NCI-H82 (cell line): ENCODE measurements at regions not wholly inside any gene's neighbourhood (a gene's known extent, or its start where the extent isn't known, plus 50 kb on each side); places are given as distances from the start of the nearest gene placed in this dataset.
"Not testable (repeated sequence)": the region's sequence is repeated elsewhere in the genome, so short reads cannot be mapped to it uniquely, and the experiment has no call there.

Experiments
- DNase-seq: peaks from one replicate; lab custom pipeline; 2025; lab: John Stamatoyannopoulos, UW

DNA sequence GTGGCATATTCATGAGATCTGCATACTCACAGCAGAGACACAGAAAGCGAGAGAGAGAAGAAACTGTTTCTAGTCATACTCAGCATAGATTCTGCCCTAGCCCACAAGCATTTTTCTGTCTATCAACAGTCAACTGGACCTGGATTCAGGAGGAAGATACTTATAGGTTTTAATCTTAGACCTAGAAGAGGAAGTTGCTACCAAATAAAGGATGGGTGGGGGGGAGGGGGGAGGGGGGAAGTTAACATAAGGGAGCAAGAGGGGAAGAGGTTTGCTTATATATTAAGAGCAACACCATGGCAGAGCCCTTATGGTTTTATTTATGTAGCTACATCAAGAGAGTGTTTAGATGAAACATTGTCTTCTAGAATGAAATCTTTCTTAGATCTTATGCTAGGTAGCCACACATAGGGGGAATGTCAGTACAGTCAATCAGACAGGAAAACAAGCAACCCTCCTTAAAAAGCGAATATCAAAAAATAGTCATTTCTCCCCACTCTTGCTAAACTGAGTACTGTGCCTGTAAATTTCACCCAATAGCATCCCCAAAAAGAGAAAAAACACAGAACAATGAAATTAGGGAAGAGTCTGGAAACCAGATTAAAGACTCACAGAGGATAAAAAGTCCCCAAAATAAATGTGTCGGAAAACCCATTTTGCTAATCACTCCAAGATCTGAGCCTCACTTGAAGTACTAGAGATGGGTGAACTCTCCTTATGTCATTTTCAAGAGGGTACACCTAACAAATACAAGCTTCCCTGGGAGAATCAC, 192.7 kb upstream of the NR4A3 start:
- no peak for DNase-seq

DNA sequence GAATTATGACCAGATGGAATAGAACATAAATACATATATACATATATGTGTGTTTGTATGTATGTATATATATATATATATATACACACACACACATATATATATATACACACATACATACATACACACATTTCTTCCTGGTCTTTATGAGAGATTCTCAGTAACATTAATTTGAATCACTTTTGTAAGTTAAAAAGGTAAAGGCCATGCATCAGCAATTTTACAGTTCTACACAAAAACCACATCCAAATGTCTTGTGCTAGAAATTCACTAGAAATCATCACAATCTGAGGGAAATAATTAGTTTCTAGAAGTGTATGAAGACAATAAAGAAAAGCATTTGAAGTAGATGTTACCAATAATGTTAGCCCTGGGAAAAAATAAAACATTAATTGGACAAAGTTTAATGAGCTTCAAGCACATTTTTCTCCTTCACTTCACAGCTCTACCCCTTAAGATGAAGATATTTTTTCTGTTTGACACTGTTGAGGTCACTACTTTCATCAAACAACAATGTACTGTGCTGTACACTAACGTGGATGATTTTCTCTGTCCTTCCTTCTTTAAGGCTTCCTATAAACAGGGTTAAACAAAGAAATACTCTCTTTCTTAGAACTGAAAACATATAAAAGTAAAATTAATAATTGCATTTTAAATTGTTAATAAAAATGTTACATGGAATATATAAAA, 189.2 kb upstream of the NR4A3 start:
- no peak for DNase-seq

DNA sequence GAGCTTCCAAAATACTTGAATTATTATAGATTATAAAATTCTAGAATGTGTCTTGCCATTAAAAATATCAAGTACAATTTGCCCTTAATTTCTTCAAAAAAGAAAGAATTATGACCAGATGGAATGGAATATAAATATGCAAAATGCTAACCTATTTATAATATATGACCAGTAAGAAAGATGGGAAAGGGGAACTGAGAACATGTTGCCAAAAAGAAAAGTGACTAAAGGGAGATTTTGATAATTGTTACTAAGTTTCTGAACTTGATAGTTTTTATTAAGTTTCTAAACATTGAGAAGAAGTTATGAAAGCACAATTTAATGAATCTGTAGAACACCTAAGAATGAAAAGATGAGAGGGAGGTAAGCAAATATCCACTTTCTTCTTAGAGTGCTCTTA, 188.4 kb upstream of the NR4A3 start:
- DNase-seq: no peak

- DNase-seq: no peak
Observed at GRCh38 chr9:99634186-99634585, 187.5 kb upstream of the NR4A3 start.

- no peak for DNase-seq
Observed at GRCh38 chr9:99635032-99635431, 186.7 kb upstream of the NR4A3 start.

- no peak for DNase-seq
Observed at GRCh38 chr9:99637641-99638040, 184.0 kb upstream of the NR4A3 start.

DNA sequence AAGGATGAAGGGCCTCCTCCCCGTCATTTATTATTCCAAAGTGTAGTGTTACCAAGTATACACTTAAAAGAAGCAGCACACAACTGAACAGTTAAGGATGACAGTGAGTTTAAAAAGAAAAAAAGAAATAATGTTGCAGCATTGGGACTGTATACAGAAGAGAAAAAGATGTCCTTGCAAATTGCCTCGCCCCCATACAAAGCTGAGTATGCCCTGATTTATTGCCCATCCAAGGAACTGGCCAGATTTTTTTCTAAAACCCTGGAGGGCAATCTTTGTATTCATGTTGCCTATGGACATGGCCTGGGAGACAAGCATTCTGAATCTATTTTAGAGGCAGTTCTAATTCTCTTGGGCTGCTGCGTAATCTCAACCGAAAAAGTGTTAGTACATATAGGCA, 182.7 kb upstream of the NR4A3 start:
- no peak for DNase-seq

DNA sequence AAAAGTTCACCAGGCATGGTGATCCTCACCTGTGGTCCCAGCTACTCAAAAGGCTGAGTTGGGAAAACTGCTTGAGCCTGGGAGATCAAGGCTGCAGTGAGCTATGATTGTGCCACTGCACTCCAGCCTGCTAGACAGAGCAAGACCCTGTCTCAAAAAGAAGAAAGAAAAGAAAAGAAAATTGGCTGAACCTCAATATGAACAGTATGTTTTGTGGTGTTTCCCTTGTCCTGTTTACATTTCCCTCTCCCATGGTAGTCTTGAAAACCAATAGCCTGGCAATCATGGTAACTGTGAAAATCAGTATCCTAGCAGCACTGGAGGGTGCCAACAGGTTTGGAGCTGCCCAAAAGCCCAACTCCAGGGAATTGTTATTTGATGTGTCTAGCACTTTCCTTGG, 174.1 kb upstream of the NR4A3 start:
- no peak for DNase-seq

DNA sequence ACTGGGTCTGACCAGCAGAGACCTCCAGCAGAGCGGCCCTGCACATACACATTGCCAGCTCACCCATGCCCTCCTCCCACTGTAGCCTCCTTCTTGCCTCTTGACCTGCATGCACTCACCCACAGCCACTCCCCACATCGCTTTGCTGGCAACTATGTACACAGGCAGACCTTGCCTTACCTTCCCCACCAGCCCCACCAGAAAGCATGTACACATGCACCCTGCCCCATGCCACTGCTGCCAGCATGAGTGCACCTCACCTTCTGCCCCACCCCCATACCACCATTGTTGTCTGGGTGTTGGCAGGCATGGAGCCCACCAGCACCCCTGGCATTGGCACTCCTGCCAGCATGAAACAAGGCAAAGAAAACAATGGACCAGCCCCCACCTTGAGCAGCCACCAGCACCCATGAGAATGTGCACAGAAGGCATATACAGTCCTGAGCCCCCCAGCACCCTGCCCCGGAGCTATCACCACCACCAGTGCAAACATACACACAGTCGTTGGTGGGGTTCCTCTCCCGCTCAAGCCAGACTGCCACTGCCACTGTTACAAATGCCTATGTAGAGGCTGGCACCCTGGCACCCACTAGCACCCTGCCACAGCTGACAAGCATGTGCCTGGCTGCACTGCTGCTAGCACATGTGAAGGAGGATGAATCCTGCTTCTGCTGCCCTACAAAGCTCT, 171.4 kb upstream of the NR4A3 start:
- DNase-seq: no peak

DNA sequence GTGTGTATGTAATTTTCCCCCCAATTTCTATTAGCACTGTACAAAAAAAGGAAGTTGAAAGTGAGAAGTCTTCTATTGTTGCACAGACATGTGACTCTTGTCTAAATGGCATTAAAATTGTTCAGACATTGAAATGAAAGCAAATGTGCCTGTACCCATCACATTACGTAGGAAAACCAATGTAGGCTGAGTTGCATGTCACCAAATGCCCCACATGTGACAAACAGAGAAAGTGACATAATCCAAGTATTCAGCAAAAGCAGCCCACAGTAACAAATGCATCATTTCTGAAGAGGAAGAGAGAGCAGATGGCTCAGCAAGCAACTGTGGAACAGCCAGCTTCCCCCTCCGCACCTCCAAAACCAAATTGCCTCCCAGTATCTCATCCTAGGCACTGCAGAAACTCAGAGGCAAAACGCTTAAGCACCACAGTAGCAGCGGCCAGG, 161.5 kb upstream of the NR4A3 start:
- peak; percentile 11 for DNase-seq

DNA sequence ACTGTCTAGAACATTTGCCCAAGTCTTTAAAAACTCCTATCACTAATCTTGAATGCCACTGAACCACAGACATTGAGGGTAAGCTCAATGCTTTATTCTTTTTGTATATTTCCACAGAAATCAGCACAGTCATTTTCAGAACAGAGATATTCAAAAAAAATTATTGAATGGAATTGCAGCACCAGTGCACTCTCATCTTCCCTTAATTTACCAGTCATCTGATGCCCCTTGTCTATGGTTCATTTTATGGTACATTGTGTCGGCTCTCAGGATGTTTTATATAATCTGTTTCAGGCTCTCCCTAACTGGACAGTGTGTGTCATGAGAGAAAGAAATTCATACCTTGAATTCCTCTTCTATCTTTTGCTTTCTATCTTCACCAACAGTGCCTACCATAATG, 158.4 kb upstream of the NR4A3 start:
- DNase-seq: no peak

DNA sequence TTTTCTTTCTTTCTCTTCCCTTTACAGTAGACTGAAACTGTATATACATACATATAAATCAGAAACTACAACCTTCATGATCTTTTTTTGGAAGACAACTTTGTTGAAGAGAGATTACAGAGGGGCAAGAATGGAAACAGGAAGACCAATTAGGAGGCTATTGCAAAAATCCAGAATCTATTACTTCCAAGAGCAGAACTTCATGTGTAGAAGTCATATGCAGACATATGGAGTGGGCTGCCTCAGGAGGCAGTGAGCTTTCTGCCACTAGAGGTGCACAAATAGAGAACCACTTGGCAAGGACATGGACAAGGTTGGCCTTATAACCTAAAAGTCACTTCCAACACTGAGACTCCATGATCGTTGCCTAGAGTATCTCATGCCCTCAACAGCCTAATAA, 157.8 kb upstream of the NR4A3 start:
- DNase-seq: peak; percentile 34

- peak; percentile 53 for DNase-seq
Observed at GRCh38 chr9:99666571-99666970, 155.1 kb upstream of the NR4A3 start.

DNA sequence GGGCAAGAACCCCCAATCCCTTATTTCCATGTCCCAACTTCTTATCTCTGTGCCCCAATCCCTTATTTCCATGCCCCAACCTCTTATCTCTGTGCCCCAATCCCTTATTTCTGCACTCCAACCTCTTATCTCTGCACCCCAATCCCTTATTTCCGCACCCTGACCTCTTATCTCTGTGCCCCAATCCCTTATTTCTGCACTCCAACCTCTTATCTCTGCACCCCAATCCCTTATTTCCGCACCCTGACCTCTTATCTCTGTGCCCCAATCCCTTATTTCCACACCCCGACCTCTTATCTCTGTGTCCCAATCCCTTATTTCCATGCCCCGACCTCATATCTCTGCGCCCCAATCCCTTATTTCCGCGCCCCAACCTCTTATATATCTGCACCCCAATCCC, 150.8 kb upstream of the NR4A3 start:
- not testable (repeated sequence) for DNase-seq

- DNase-seq: no peak
Observed at GRCh38 chr9:99677281-99677680, 144.4 kb upstream of the NR4A3 start.

DNA sequence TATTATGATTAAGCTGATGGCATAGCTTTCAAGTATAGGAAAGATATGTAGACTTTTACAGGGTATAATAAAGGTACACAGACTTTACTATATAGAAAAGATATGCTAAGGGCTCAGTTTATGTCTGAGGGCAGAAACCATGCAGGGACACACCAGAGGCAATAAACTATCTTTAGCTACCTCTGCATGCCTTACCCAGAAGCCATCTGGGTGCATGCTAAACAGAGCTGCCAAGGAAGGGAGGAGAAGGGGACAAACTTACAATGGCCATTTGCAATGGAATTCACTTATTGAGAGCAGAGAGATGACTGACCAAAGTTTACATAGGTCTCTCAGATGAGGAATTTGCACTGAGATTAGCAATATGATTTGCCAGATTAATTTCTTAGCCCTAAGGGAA, 143.1 kb upstream of the NR4A3 start:
- peak; percentile 68 for DNase-seq

GRCh38 chr9:99680191-99680590, 141.5 kb upstream of the NR4A3 start:
- no peak for DNase-seq

DNA sequence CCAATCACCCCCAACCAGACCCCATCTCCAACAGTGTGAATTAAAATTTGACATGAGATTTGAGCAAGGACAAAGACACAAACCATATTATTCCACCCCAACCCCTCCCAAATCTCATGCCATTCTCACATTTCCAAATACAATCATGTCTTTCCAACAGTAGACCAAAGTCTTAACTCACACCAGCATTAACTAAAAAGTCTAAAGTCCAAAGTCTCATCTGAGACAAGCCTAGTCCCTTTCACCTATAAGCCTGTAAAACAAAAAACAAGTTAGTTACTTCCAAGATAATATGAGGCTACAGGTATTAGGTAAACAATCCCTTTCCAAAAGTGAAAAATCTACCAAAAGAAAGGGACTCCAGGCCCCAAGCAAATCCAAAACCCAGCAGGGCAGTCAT, 140.6 kb upstream of the NR4A3 start:
- no peak for DNase-seq

GRCh38 chr9:99682378-99682777, 139.3 kb upstream of the NR4A3 start:
- DNase-seq: no peak

DNA sequence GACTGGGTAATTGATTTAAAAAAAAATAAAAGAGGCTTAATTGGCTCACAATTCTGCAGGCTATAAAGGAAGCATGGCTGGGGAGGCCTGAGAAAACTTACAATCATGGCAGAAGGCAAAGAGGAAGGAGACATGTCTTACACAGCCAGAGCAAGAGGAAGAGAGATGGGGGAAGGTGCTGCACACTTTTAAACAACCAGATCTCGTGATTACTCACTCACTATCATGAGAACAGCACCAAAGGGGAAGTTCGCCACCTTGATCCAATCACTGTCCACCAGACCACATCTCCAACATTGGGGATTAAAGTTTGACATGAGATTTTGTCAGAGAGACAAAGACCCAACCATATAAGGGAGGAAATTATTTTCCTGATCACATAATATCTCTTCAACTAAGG, 138.8 kb upstream of the NR4A3 start:
- DNase-seq: no peak

- no peak for DNase-seq
Observed at GRCh38 chr9:99690573-99690972, 131.1 kb upstream of the NR4A3 start.

- no peak for DNase-seq
Observed at GRCh38 chr9:99693888-99694287, 127.8 kb upstream of the NR4A3 start.

GRCh38 chr9:99694393-99694792, 127.3 kb upstream of the NR4A3 start:
- DNase-seq: no peak
